Osteoblast (primary cell): ENCODE measurements at regions not wholly inside any gene's neighbourhood (a gene's known extent, or its start where the extent isn't known, plus 50 kb on each side); places are given as distances from the start of the nearest gene placed in this dataset.

Source experiments
- DNase-seq: peaks from one replicate; pipeline ENCODE4 v3.0.0; 2011; ENCODE audit warnings: low spot score, mixed read lengths; ENCODE audit not compliant: insufficient read length; ENCODE audit errors: missing footprints
- H2AFZ ChIP-seq: 2 replicates; pipeline ENCODE4 v1.6.0; 2011; ENCODE audit warnings: mild to moderate bottlenecking, low read length
- H3K27ac ChIP-seq: 2 replicates; pipeline ENCODE4 v1.5.1; 2011; ENCODE audit warnings: mild to moderate bottlenecking, low read depth, low read length, moderate library complexity
- H3K27me3 ChIP-seq: 2 replicates; pipeline ENCODE4 v1.6.0; 2012; ENCODE audit warnings: mild to moderate bottlenecking, control low read depth, inconsistent platforms, low read length, moderate library complexity; ENCODE audit not compliant: insufficient read depth
- H3K36me3 ChIP-seq: 2 replicates; pipeline ENCODE4 v1.5.1; 2011; ENCODE audit warnings: mild to moderate bottlenecking, low read length, control low read depth, moderate library complexity; ENCODE audit not compliant: insufficient read depth
- H3K4me1 ChIP-seq: 2 replicates; pipeline ENCODE4 v1.5.1; 2011; ENCODE audit warnings: mild to moderate bottlenecking, low read length, control low read depth, moderate library complexity; ENCODE audit not compliant: insufficient read depth
- H3K4me2 ChIP-seq: 2 replicates; pipeline ENCODE4 v1.6.0; 2011; ENCODE audit warnings: mild to moderate bottlenecking, low read length; ENCODE audit not compliant: insufficient read depth
- H3K4me3 ChIP-seq: fragments of 200-600 bp; sonication (generic); 3 replicates; pipeline ENCODE4 v1.5.1; 2012; ENCODE audit warnings: mild to moderate bottlenecking, low read length, inconsistent platforms; ENCODE audit not compliant: insufficient read depth
- H3K79me2 ChIP-seq: 2 replicates; pipeline ENCODE4 v1.6.0; 2012; ENCODE audit warnings: mild to moderate bottlenecking, low read length, control low read depth, inconsistent platforms; ENCODE audit not compliant: insufficient read depth
- H3K9me3 ChIP-seq: 2 replicates; pipeline ENCODE4 v1.5.1; 2011; ENCODE audit warnings: low read depth, low read length, control low read depth
- H4K20me1 ChIP-seq: 2 replicates; pipeline ENCODE4 v1.6.0; 2012; ENCODE audit warnings: mild to moderate bottlenecking, low read length, control low read depth; ENCODE audit not compliant: insufficient read depth
- TF ChIP-seq, protein P1 (sequence below): IDR thresholded peaks from 2 replicates; pipeline ENCODE4 v1.5.1; 2011; ENCODE audit warnings: mild to moderate bottlenecking, low read depth, low read length, moderate library complexity; ENCODE audit errors: extremely low read depth

DNA sequence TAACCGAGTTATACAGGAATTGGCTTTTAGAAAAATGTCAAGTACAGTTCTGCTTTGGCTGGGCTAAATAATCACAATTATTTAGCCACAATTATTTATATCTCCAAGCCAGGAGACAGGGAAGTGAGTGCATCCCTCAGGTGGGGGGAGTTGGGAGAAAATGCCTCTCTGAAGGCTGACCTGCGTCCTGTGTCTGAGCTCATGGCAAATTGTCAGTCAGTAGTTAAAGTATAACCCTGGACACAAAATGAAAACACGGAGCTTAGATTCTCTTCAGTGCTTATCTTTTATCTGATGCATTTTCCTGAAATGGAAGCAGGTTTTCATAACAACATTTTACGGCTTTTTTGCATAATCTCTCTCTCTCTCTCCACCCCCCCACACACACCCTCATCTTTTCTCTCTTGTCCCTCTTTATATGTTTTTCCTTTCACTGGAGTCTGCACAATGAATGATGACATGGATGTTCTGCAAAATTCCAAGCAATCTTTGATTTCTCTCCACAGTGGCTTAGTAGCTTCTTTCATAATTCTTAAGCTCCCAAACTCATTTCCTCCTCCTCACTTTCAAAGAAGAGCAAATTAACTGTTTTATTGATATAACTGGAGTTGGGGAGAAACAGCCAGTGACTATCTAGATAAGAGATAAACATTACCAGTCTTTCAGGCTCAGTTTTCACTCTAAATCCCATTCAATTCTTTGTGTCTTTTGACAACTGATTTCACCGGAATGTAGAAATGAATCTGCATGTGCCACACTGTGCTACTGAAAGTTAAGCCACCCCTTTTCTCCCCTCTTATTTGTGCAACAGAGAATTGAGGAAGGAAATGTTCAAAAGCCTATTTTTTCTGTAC lies 521.4 kb upstream of the GHITM start:
- H2AFZ ChIP-seq = no peak overlapping the region
- no peak overlapping the region for H3K27ac ChIP-seq
- H3K9me3 ChIP-seq = peaks cover 2% of the 10 kb centered on the region
- no peak overlapping the region for H3K4me2 ChIP-seq
- H3K4me1 ChIP-seq = no peaks in the 10 kb centered on the region
- no peaks in the 10 kb centered on the region for H3K79me2 ChIP-seq
- no peaks in the 10 kb centered on the region for H3K36me3 ChIP-seq
- H4K20me1 ChIP-seq = no peaks in the 10 kb centered on the region
- DNase-seq = no peak
- TF ChIP-seq, protein P1, sequence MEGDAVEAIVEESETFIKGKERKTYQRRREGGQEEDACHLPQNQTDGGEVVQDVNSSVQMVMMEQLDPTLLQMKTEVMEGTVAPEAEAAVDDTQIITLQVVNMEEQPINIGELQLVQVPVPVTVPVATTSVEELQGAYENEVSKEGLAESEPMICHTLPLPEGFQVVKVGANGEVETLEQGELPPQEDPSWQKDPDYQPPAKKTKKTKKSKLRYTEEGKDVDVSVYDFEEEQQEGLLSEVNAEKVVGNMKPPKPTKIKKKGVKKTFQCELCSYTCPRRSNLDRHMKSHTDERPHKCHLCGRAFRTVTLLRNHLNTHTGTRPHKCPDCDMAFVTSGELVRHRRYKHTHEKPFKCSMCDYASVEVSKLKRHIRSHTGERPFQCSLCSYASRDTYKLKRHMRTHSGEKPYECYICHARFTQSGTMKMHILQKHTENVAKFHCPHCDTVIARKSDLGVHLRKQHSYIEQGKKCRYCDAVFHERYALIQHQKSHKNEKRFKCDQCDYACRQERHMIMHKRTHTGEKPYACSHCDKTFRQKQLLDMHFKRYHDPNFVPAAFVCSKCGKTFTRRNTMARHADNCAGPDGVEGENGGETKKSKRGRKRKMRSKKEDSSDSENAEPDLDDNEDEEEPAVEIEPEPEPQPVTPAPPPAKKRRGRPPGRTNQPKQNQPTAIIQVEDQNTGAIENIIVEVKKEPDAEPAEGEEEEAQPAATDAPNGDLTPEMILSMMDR = no peak
- H3K4me3 ChIP-seq = no peak overlapping the region
- H3K27me3 ChIP-seq = no peaks in the 10 kb centered on the region

DNA sequence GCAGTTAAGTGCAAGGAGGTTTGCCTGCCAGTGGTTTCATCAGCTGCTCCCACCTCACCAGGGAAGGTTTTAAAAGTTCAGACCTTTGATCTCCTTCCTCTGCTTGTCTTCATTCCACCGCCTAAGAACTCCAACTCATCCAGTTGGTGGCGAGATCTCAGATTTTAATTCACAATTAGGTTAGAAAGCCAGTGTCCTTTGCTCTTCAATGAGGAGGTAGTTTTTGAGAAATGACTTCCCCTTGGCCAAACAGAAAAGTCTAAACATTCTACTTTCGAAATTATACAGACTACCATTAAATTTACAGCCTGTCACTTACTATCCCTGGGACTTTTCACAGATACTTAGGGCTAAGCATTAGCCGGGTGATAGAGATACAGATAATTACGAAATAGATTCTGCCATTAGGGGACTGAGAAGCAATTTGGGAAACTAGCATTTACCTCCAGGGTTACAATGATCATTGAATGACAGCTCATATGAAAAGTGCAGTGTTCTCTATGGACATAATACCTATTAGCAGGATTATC lies 513.4 kb upstream of the GHITM start:
- Histone ChIP-seq H3K9me3 (peaks cover 2% of the 10 kb centered on the region), H3K79me2 (no peaks in the 10 kb centered on the region), H2AFZ (no peak overlapping the region), H3K4me1 (no peaks in the 10 kb centered on the region), H3K4me2 (no peak overlapping the region), H3K36me3 (no peaks in the 10 kb centered on the region), H3K27ac (no peak overlapping the region), H3K27me3 (no peaks in the 10 kb centered on the region), H3K4me3 (no peak overlapping the region), H4K20me1 (no peaks in the 10 kb centered on the region)
- TF ChIP-seq, protein P1 = no peak
- no peak for DNase-seq

DNA sequence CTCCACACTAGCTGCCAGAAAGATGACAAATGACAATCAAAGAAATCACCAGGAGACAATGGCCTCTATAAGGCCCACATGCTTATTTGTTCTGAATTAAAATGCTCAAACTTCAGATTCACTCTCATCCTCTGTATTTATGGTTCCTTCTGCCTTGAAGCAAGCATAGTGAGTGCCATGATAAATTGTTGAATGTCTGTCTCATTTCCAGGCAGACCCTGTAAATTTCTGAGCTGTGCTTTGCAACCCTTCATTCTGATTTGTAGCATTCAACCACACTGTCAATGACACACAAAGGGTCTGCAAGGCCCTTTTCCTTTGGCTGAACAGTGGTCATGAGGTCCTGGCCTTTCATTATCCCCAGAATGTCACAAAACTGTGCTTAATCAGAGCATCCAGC lies 506.6 kb upstream of the GHITM start:
- no peaks in the 10 kb centered on the region for H3K79me2 ChIP-seq

DNA sequence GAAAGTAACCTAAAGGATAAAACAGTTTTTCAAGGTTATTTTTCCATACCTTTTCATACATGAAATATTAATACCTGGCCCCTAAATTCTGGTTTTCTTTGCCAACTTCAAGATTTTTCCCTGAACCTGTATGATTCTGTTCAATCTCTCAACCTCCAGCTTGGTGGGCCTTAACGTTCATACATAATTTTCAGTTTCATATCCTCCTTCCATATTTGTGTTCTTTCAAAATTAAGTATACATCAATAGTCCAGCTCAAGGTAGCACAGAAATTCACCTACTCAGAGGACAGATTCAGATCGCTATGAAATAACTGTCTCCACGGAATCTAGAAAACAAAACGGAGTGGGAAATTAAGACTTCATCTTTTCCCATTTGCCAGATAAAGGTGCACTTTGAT lies 505.8 kb upstream of the GHITM start:
- TF ChIP-seq, protein P1 = no peak
- DNase-seq = no peak
- Histone ChIP-seq H3K36me3 (no peaks in the 10 kb centered on the region), H3K4me2 (no peak overlapping the region), H3K4me1 (no peaks in the 10 kb centered on the region), H2AFZ (no peak overlapping the region), H4K20me1 (no peaks in the 10 kb centered on the region), H3K4me3 (no peak overlapping the region), H3K27me3 (no peaks in the 10 kb centered on the region), H3K27ac (no peak overlapping the region), H3K79me2 (no peaks in the 10 kb centered on the region), H3K9me3 (peaks cover 7% of the 10 kb centered on the region)

More for the DNA sequence above, 506.6 kb upstream of the GHITM start:
- H3K4me2 ChIP-seq = no peak overlapping the region
- H3K36me3 ChIP-seq = no peaks in the 10 kb centered on the region
- no peak overlapping the region for H3K27ac ChIP-seq
- H3K9me3 ChIP-seq = peaks cover 7% of the 10 kb centered on the region
- H2AFZ ChIP-seq = no peak overlapping the region
- TF ChIP-seq, protein P1 = no peak
- no peak overlapping the region for H3K4me3 ChIP-seq
- no peaks in the 10 kb centered on the region for H4K20me1 ChIP-seq
- no peaks in the 10 kb centered on the region for H3K4me1 ChIP-seq
- H3K27me3 ChIP-seq = no peaks in the 10 kb centered on the region
- DNase-seq = no peak
